OCI-LY3 (cell line): ENCODE measurements at regions not wholly inside any gene's neighbourhood (a gene's known extent, or its start where the extent isn't known, plus 50 kb on each side); places are given as distances from the start of the nearest gene placed in this dataset.

Source experiments
- EZH2phosphoT487 ChIP-seq: fragments of 200-600 bp; shearing (Covaris generic); IDR thresholded peaks from 2 replicates; pipeline ENCODE4 v1.6.1; 2018; ENCODE audit warnings: antibody characterized with exemption, mixed run types, low read depth
- TF ChIP-seq, protein P1 (sequence below): fragments of 200-600, 300-600 bp; sonication (generic); IDR thresholded peaks from 2 replicates; pipeline ENCODE4 v1.5.1; 2014; ENCODE audit warnings: antibody characterized with exemption, low read length, low read depth

DNA sequence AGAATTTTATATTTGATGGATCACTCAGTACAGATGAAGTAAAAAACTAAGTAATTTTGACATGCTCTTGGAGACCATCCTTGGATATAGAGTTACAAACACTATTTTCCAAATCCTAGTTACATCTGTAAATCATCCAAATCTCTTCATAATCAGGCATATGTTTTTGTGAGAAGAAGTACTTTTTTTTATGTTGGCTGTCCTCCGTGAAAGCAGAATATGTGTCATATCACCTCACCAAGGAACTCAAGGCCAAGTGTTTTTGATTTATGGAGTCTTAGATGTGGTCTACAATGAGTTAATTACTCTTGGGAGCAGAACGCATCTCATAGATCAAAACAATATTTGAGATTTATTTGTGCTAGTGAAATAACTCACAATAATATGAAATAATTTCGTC lies 416.5 kb upstream of the TGFBR2 start:
- TF ChIP-seq, protein P1, sequence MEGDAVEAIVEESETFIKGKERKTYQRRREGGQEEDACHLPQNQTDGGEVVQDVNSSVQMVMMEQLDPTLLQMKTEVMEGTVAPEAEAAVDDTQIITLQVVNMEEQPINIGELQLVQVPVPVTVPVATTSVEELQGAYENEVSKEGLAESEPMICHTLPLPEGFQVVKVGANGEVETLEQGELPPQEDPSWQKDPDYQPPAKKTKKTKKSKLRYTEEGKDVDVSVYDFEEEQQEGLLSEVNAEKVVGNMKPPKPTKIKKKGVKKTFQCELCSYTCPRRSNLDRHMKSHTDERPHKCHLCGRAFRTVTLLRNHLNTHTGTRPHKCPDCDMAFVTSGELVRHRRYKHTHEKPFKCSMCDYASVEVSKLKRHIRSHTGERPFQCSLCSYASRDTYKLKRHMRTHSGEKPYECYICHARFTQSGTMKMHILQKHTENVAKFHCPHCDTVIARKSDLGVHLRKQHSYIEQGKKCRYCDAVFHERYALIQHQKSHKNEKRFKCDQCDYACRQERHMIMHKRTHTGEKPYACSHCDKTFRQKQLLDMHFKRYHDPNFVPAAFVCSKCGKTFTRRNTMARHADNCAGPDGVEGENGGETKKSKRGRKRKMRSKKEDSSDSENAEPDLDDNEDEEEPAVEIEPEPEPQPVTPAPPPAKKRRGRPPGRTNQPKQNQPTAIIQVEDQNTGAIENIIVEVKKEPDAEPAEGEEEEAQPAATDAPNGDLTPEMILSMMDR, result no peak
- TF ChIP-seq EZH2phosphoT487, result no peak
